A673 (cell line): ENCODE measurements at regions not wholly inside any gene's neighbourhood (a gene's known extent, or its start where the extent isn't known, plus 50 kb on each side); places are given as distances from the start of the nearest gene placed in this dataset.

Source experiments
- EZH2 ChIP-seq: fragments of 200-600 bp; sonication (generic); IDR thresholded peaks from 2 replicates; pipeline ENCODE4 v1.6.1; 2017; ENCODE audit warnings: borderline replicate concordance, low read depth, mild to moderate bottlenecking, mixed read lengths, antibody characterized with exemption, low read length; ENCODE audit not compliant: poor library complexity, severe bottlenecking
- TF ChIP-seq, protein P1 (sequence below): fragments of 300-800, 200-600 bp; sonication (generic); conservative IDR thresholded peaks from 2 replicates; pipeline ENCODE4 v1.5.1; 2017; ENCODE audit warnings: low read depth, mild to moderate bottlenecking, antibody characterized with exemption, low read length, moderate library complexity, mixed read lengths

DNA sequence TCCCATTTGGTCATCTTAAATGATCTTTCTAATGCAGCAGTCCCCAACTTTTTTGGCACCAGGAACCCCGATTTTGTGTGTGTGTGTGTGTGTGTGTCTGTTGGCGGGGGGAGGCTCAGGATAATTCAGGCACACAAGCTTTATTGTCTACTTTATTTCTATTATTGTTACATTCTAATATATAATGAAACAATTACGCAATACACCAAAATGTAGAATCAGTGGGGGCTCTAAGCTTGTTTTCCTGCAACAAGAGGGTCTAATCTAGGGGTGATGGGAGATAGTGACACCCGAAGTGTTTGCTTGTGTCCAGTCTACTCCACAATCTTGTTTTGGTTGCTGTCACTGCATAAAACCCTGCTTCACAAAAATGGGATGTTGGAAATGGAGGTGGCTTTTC, 621.1 kb upstream of the LRFN5 start:
- TF ChIP-seq, protein P1, sequence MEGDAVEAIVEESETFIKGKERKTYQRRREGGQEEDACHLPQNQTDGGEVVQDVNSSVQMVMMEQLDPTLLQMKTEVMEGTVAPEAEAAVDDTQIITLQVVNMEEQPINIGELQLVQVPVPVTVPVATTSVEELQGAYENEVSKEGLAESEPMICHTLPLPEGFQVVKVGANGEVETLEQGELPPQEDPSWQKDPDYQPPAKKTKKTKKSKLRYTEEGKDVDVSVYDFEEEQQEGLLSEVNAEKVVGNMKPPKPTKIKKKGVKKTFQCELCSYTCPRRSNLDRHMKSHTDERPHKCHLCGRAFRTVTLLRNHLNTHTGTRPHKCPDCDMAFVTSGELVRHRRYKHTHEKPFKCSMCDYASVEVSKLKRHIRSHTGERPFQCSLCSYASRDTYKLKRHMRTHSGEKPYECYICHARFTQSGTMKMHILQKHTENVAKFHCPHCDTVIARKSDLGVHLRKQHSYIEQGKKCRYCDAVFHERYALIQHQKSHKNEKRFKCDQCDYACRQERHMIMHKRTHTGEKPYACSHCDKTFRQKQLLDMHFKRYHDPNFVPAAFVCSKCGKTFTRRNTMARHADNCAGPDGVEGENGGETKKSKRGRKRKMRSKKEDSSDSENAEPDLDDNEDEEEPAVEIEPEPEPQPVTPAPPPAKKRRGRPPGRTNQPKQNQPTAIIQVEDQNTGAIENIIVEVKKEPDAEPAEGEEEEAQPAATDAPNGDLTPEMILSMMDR: no peak
- no peak for TF ChIP-seq EZH2
